Vagina (tissue), 2 donors: ENCODE measurements at regions not wholly inside any gene's neighbourhood (a gene's known extent, or its start where the extent isn't known, plus 50 kb on each side); places are given as distances from the start of the nearest gene placed in this dataset.

ENCODE experiments used
- POLR2A ChIP-seq, 2 donors: fragments of 450-650 bp; IDR thresholded peaks; one replicate each; pipeline ENCODE4 v1.6.1; 2017; ENCODE audit warnings: antibody characterized with exemption in 2 of 2, mild to moderate bottlenecking in 2 of 2, moderate library complexity in 2 of 2
- POLR2AphosphoS5 ChIP-seq, 2 donors: sonication (generic); formaldehyde crosslinking; IDR thresholded peaks; one replicate each; pipeline ENCODE4 v1.9.0; 2017; ENCODE audit warnings: antibody characterized with exemption in 2 of 2, mild to moderate bottlenecking in 2 of 2, low read depth in 1 of 2; ENCODE audit not compliant: insufficient read depth in 1 of 2
- TF ChIP-seq, protein P1 (sequence below), 3 experiments: fragments of 450-650 bp in 2 of 3; fragments of 200-600 bp in 1 of 3; sonication (generic) in 1 of 3; IDR thresholded peaks; one replicate each; pipeline ENCODE4 v1.5.1; 2017 to 2019; ENCODE audit warnings: antibody characterized with exemption in 3 of 3, mild to moderate bottlenecking in 2 of 3, moderate library complexity in 2 of 3

DNA sequence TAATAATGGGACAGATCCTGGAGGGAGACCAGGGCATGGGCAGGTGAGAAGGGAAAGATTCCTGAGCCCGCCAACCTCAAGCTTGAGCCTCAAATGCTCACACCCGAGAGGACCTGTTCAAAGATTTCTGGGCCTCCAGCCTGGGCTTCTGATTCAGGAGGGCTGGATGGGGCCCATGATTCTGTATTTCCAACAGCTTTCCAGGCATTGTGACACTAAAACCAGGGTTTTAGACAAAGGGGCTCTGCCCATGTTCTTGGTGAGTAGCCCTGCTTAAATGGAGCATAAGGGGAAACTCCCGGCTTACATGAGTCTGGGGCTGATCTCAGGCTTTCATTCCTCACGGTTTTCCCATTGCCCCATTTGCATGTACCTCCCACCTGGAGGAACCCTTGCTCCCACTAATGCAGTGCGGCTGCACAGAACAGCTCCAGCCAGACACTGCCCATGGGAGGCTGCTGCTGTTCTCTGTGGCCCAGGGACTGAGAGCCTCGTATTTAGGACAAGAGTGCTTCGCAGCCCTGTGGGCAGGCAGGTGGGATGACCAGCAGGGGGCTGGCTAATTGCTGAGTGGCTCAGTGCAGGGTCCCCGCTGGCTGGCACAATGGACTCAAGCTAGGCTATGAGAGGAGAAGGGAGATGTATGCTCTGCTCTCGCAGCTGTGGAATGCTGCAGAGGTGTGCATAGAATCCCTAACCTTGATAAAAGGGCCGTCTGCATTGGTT is 135.3 kb upstream of the COBL start:
- TF ChIP-seq, protein P1, sequence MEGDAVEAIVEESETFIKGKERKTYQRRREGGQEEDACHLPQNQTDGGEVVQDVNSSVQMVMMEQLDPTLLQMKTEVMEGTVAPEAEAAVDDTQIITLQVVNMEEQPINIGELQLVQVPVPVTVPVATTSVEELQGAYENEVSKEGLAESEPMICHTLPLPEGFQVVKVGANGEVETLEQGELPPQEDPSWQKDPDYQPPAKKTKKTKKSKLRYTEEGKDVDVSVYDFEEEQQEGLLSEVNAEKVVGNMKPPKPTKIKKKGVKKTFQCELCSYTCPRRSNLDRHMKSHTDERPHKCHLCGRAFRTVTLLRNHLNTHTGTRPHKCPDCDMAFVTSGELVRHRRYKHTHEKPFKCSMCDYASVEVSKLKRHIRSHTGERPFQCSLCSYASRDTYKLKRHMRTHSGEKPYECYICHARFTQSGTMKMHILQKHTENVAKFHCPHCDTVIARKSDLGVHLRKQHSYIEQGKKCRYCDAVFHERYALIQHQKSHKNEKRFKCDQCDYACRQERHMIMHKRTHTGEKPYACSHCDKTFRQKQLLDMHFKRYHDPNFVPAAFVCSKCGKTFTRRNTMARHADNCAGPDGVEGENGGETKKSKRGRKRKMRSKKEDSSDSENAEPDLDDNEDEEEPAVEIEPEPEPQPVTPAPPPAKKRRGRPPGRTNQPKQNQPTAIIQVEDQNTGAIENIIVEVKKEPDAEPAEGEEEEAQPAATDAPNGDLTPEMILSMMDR (IDR thresholded peaks at IDR 0.05) = no peak
- TF ChIP-seq POLR2A (IDR thresholded peaks at IDR 0.05) (no peak), POLR2AphosphoS5 (IDR thresholded peaks at IDR 0.05; ENCODE audit: insufficient read depth in 1 of 2, low read depth in 1 of 2) (no peak)
